Naive thymus-derived CD4-positive, alpha-beta T cell (primary cell): ENCODE measurements at regions not wholly inside any gene's neighbourhood (a gene's known extent, or its start where the extent isn't known, plus 50 kb on each side); places are given as distances from the start of the nearest gene placed in this dataset.
A peak's percentile ranks its signal among the peaks of the same experiment; 100 is the strongest.

ENCODE experiments used
- ATAC-seq: fragments of 150-1000 bp; cut with Tn5 transposase; 2 replicates; pipeline ENCODE4 v1.10.0; 2021; ENCODE audit warnings: mild to moderate bottlenecking, moderate library complexity
- CTCF ChIA-PET: fragments of 350-600 bp; sonication (Branson Sonifier 250); formaldehyde crosslinking; loops from one replicate; lab custom pipeline; 2021; ENCODE audit warnings: antibody characterized with exemption; lab: Charles Lee
- POLR2A ChIA-PET: fragments of 350-600 bp; sonication (Branson Sonifier 250); formaldehyde crosslinking; loops from one replicate; lab custom pipeline; 2021; ENCODE audit warnings: antibody characterized with exemption, inconsistent platforms; lab: Charles Lee
- DNase-seq, 9 donors: peaks; one replicate each; pipeline versions ENCODE4 v3.0.0 to v3.0.0-alpha.2; 2020 to 2022; ENCODE audit warnings: mixed read lengths in 1 of 9
- H3K27ac ChIP-seq: one replicate; pipeline ENCODE4 v1.7.0; 2013; ENCODE audit warnings: mild to moderate bottlenecking, low read depth, low read length, moderate library complexity
- H3K27me3 ChIP-seq, 2 donors: one replicate each; pipeline ENCODE4 v1.7.0; 2013; ENCODE audit warnings: low read length in 2 of 2, mild to moderate bottlenecking in 2 of 2, moderate library complexity in 2 of 2; ENCODE audit not compliant: control insufficient read depth in 2 of 2, insufficient read depth in 2 of 2
- H3K36me3 ChIP-seq, 3 experiments: 1 replicate in 2 of 3; 2 replicates in 1 of 3; pipeline ENCODE4 v1.7.0; 2013; ENCODE audit warnings: low read length in 3 of 3, mild to moderate bottlenecking in 3 of 3, moderate library complexity in 1 of 3; ENCODE audit not compliant: insufficient read depth in 3 of 3, control insufficient read depth in 2 of 3
- H3K4me1 ChIP-seq, 2 donors: one replicate each; pipeline ENCODE4 v1.7.0; 2013; ENCODE audit warnings: low read length in 2 of 2, mild to moderate bottlenecking in 2 of 2, moderate library complexity in 1 of 2; ENCODE audit not compliant: control insufficient read depth in 2 of 2, insufficient read depth in 2 of 2
- H3K4me3 ChIP-seq: 2 replicates; pipeline ENCODE4 v1.7.0; 2013; ENCODE audit warnings: mild to moderate bottlenecking, low read length
- H3K9me3 ChIP-seq, 3 experiments: 1 replicate in 2 of 3; 2 replicates in 1 of 3; pipeline ENCODE4 v1.7.0; 2013; ENCODE audit warnings: low read length in 3 of 3; ENCODE audit not compliant: control insufficient read depth in 2 of 3
- H3K27ac Mint-ChIP-seq, 9 donors: one replicate each; pipeline ENCODE4 v1.8.0; 2020 to 2022; ENCODE audit warnings: mixed read lengths in 9 of 9, mild to moderate bottlenecking in 8 of 9, moderate library complexity in 5 of 9, inconsistent platforms in 2 of 9
- H3K27me3 Mint-ChIP-seq, 5 donors: one replicate each; pipeline ENCODE4 v1.8.0; 2021 to 2022; ENCODE audit warnings: mixed read lengths in 5 of 5, mild to moderate bottlenecking in 1 of 5
- H3K36me3 Mint-ChIP-seq, 5 donors: one replicate each; pipeline ENCODE4 v1.8.0; 2020 to 2022; ENCODE audit warnings: mixed read lengths in 5 of 5, mild to moderate bottlenecking in 3 of 5, inconsistent platforms in 1 of 5
- H3K4me1 Mint-ChIP-seq, 7 donors: one replicate each; pipeline ENCODE4 v1.8.0; 2020 to 2022; ENCODE audit warnings: mixed read lengths in 7 of 7, mild to moderate bottlenecking in 3 of 7, inconsistent platforms in 1 of 7
- H3K4me3 Mint-ChIP-seq, 10 donors: one replicate each; pipeline ENCODE4 v1.8.0; 2020 to 2022; ENCODE audit warnings: mild to moderate bottlenecking in 10 of 10, mixed read lengths in 10 of 10, moderate library complexity in 6 of 10, inconsistent platforms in 2 of 10
- H3K9me3 Mint-ChIP-seq, 11 donors: one replicate each; pipeline ENCODE4 v1.8.0; 2020 to 2022; ENCODE audit warnings: mixed read lengths in 11 of 11, mild to moderate bottlenecking in 4 of 11, inconsistent platforms in 1 of 11, moderate library complexity in 1 of 11
- intact Hi-C, 2 donors: fragments of 100-400 bp; cut with micrococcal nuclease; formaldehyde crosslinking; loops; one replicate each; pipeline ENCODE4 v1.15.1; 2023

DNA sequence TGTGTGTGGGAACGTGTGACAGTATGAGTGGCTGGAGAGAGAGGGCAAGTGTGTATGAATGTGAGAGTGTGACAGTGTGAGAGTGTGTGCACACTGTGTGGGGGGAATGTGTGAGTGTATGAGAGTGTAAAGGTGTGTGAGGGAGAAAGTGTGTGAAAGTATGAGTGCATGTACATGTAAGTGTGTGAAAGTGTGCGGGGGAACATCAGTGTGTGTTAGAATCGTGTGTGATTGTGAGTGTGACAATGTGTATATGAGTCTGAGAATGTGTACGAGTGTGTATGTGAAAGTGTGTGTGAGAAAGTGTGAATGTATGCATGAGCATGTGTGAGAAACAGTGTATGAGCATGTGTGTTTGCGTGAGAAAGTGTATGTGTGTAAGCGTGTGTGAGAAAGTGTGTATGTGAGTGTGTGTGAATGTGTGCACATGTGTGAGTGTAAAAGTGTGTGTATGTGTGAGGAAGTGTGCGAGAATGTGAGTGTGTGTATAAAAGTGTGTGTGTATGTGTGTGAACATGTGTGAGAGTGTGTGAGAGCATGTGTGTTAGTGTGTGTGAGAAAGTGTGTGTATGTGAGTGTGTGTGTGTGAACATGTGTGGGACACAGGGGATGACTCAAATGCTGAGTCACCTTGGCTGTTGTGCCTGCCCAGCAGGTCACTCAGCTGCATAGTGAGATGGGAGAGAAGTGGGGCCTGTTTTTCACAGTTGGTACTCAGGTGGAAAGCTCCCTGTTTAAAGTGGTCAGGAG is 220.5 kb upstream of the TBX3 start:
- POLR2A ChIA-PET: no interaction called here

DNA sequence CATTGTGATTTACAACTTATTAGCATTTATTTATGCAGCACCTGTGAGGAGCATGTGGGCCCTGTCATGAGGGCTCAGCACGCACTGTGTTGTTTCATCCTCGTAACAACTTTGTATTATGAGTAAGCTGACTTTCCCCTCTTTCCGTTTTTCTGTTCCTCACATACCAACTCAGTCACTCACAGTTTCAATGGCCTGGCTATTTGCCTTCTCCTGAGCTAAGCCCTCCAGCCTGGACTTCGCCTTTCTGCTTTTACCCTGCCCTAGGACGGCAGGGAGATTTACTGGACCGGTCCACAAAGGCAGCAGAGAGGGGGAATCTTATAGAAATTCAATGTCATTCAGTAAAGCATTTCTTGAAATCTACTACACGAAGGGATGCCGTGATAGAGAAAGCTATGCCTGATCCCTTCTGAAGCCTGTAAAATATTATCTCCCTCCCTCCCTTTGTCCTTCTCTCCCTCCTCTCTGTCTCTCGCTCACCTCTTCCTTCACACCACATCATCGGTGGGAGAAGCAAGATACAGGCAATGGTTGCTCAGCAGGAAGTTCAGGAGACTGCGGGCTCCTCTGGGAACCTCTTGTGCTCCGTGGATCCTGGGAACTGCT is 219.2 kb upstream of the TBX3 start:
- Histone ChIP-seq H3K4me1 (no peaks in the 10 kb centered on the region), H3K9me3 (no peaks in the 10 kb centered on the region), H3K27me3 (no peaks in the 10 kb centered on the region), H3K36me3 (no peaks in the 10 kb centered on the region), H3K27ac (no peak overlapping the region), H3K4me3 (no peak overlapping the region)
- no peak overlapping the region for H3K4me3 Mint-ChIP-seq
- H3K4me1 Mint-ChIP-seq: no peaks in the 10 kb centered on the region
- ChIA-PET CTCF (no interaction called here), POLR2A (no interaction called here)
- peaks cover 0 to 14% (median 4%) of the 10 kb centered on the region in 11 donors for H3K9me3 Mint-ChIP-seq
- ATAC-seq (no peak), DNase-seq (no peak)
- H3K36me3 Mint-ChIP-seq: no peaks in the 10 kb centered on the region
- intact Hi-C loops: no loop called here
- H3K27me3 Mint-ChIP-seq: no peaks in the 10 kb centered on the region
- H3K27ac Mint-ChIP-seq: no peak overlapping the region

More for the DNA sequence above, 220.5 kb upstream of the TBX3 start:
- ATAC-seq (no peak), DNase-seq (no peak)
- Histone ChIP-seq H3K27me3 (no peaks in the 10 kb centered on the region), H3K9me3 (no peaks in the 10 kb centered on the region), H3K36me3 (no peaks in the 10 kb centered on the region), H3K4me3 (no peak overlapping the region), H3K4me1 (no peaks in the 10 kb centered on the region), H3K27ac (no peak overlapping the region)
- H3K9me3 Mint-ChIP-seq: peaks cover 0 to 8% (median 3%) of the 10 kb centered on the region in 11 donors
- H3K27me3 Mint-ChIP-seq: peaks cover 0 to under 1% (median 0%) of the 10 kb centered on the region in 5 donors
- no peaks in the 10 kb centered on the region for H3K4me1 Mint-ChIP-seq
- intact Hi-C loops: no loop called here
- no peak overlapping the region for H3K4me3 Mint-ChIP-seq
- no peak overlapping the region for H3K27ac Mint-ChIP-seq
- CTCF ChIA-PET: no interaction called here
- no peaks in the 10 kb centered on the region for H3K36me3 Mint-ChIP-seq

DNA sequence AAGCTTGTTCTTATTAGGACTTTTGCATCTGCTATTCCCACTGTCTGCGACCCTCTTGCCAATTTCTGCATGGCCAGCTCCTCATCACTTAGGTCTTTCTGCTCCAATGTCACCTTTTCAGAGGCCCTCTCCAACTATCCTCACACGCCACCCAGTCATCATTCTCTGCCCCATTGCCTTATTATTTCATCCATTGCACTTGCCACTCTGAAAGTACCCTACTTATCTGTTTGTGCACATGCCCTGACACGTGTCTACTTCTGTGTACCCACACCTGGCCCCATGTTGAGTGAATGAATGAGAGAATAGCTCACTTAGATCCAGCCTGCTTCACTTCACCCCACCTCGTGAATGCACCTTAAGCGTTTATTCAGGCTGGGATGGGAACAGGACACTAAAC is 218.7 kb upstream of the TBX3 start:
- Mint-ChIP-seq H3K36me3 (no peaks in the 10 kb centered on the region), H3K9me3 (peaks cover 0 to 10% (median 4%) of the 10 kb centered on the region in 11 donors), H3K4me1 (no peaks in the 10 kb centered on the region), H3K27me3 (no peaks in the 10 kb centered on the region), H3K4me3 (no peak overlapping the region), H3K27ac (no peak overlapping the region)
- no peak overlapping the region for H3K4me3 ChIP-seq
- no peaks in the 10 kb centered on the region for H3K36me3 ChIP-seq
- H3K9me3 ChIP-seq: no peaks in the 10 kb centered on the region
- H3K4me1 ChIP-seq: no peaks in the 10 kb centered on the region
- DNase-seq (no peak), ATAC-seq (no peak)
- no peak overlapping the region for H3K27ac ChIP-seq
- ChIA-PET CTCF (no interaction called here), POLR2A (no interaction called here)
- intact Hi-C loops: no loop called here
- H3K27me3 ChIP-seq: no peaks in the 10 kb centered on the region

DNA sequence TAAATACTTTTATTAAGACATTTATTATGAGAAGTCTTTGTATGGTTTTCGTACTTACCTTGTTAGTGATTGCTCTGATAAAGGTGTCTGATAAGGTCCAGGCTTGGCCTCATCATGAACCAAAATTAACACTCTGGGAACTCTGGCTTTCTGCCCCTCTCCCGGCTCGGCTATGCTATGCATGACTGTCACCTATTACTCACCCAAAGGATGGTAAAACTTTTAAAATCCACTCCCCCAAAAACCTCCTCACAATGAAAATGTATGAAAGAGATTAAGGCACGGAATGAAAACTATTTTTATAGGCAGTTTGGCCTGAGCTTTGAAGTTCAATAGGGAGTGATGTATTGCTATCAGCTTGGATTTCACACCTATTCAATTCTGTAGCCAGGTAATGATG is 217.3 kb upstream of the TBX3 start:
- Mint-ChIP-seq H3K27ac (no peak overlapping the region), H3K4me3 (no peak overlapping the region), H3K4me1 (no peaks in the 10 kb centered on the region), H3K9me3 (peaks cover 0 to 14% (median 3%) of the 10 kb centered on the region in 11 donors), H3K27me3 (no peaks in the 10 kb centered on the region), H3K36me3 (no peaks in the 10 kb centered on the region)
- no peak overlapping the region for H3K4me3 ChIP-seq
- no peak for ATAC-seq
- intact Hi-C loops: no loop called here
- ChIA-PET POLR2A (no interaction called here), CTCF (no interaction called here)
- H3K4me1 ChIP-seq: no peaks in the 10 kb centered on the region
- DNase-seq: no peak
- no peak overlapping the region for H3K27ac ChIP-seq
- H3K36me3 ChIP-seq: no peaks in the 10 kb centered on the region
- no peaks in the 10 kb centered on the region for H3K27me3 ChIP-seq
- no peaks in the 10 kb centered on the region for H3K9me3 ChIP-seq

GRCh38 chr12:114898159-114898558 is 214.2 kb upstream of the TBX3 start:
- no peak for DNase-seq
- no peaks in the 10 kb centered on the region for H3K4me1 ChIP-seq
- intact Hi-C loops: no loop called here
- no peak overlapping the region for H3K4me3 ChIP-seq
- no peak overlapping the region for H3K27ac Mint-ChIP-seq
- H3K27me3 ChIP-seq: no peaks in the 10 kb centered on the region
- no peak for ATAC-seq
- ChIA-PET CTCF (no interaction called here), POLR2A (no interaction called here)
- H3K36me3 ChIP-seq: no peaks in the 10 kb centered on the region
- no peak overlapping the region for H3K4me3 Mint-ChIP-seq
- H3K9me3 ChIP-seq: no peaks in the 10 kb centered on the region
- H3K27ac ChIP-seq: no peak overlapping the region
- no peaks in the 10 kb centered on the region for H3K27me3 Mint-ChIP-seq
- no peaks in the 10 kb centered on the region for H3K36me3 Mint-ChIP-seq
- H3K9me3 Mint-ChIP-seq: peaks cover 0 to 17% (median 4%) of the 10 kb centered on the region in 11 donors
- no peaks in the 10 kb centered on the region for H3K4me1 Mint-ChIP-seq

DNA sequence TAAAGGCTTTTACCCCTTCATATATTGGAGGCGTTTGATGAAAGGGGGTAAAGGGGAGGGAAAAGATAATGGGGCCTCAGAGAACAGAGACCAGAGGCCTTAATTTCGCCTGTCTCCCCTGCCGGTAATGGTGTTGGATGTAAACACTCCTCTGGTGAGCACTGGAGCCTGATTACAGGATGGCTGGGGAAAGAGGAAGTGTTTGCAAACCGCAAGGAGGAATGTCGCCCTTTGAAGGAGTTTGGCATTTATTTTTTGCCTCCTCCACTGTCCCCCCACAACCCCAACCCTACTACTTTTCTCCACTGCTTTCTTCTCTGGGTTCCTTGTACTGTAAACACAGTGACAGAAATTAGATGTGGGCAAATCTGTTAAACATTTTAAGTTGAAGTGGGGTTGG is 211.9 kb upstream of the TBX3 start:
- no peak for ATAC-seq
- CTCF ChIA-PET: no interaction called here

GRCh38 chr12:114895081-114895480 is 211.1 kb upstream of the TBX3 start:
- POLR2A ChIA-PET: no interaction called here
- peaks cover 2 to 33% (median 5%) of the 10 kb centered on the region in 11 donors for H3K9me3 Mint-ChIP-seq
- DNase-seq (no peak), ATAC-seq (no peak)
- no peaks in the 10 kb centered on the region for H3K4me1 Mint-ChIP-seq
- no peaks in the 10 kb centered on the region for H3K36me3 Mint-ChIP-seq
- Histone ChIP-seq H3K4me1 (no peaks in the 10 kb centered on the region), H3K4me3 (no peak overlapping the region), H3K36me3 (no peaks in the 10 kb centered on the region), H3K27ac (no peak overlapping the region), H3K9me3 (no peaks in the 10 kb centered on the region), H3K27me3 (no peaks in the 10 kb centered on the region)
- CTCF ChIA-PET: no interaction called here
- peak overlapping the region in 1 of 9 donors; percentile 48 for H3K27ac Mint-ChIP-seq
- intact Hi-C loops: no loop called here
- H3K27me3 Mint-ChIP-seq: peaks cover 0 to 11% (median 4%) of the 10 kb centered on the region in 5 donors
- H3K4me3 Mint-ChIP-seq: no peak overlapping the region

More for the DNA sequence above, 211.9 kb upstream of the TBX3 start:
- Histone ChIP-seq H3K4me1 (no peaks in the 10 kb centered on the region), H3K27ac (no peak overlapping the region), H3K27me3 (no peaks in the 10 kb centered on the region), H3K9me3 (no peaks in the 10 kb centered on the region), H3K36me3 (no peaks in the 10 kb centered on the region), H3K4me3 (no peak overlapping the region)
- no peak overlapping the region for H3K27ac Mint-ChIP-seq
- peaks cover 0 to 11% (median 4%) of the 10 kb centered on the region in 5 donors for H3K27me3 Mint-ChIP-seq
- no peaks in the 10 kb centered on the region for H3K4me1 Mint-ChIP-seq
- H3K4me3 Mint-ChIP-seq: no peak overlapping the region
- intact Hi-C loops: no loop called here
- DNase-seq: no peak
- no peaks in the 10 kb centered on the region for H3K36me3 Mint-ChIP-seq
- POLR2A ChIA-PET: no interaction called here
- peaks cover 2 to 33% (median 5%) of the 10 kb centered on the region in 11 donors for H3K9me3 Mint-ChIP-seq
